Stimulated activated effector memory CD8-positive, alpha-beta T cell treated with anti-CD3 and anti-CD28 coated beads, Interleukin-12 subunit alpha, Interleukin-12 subunit beta, amount 100 ng/mL, for 72 hours (primary cell): ENCODE measurements at regions not wholly inside any gene's neighbourhood (a gene's known extent, or its start where the extent isn't known, plus 50 kb on each side); places are given as distances from the start of the nearest gene placed in this dataset.

ENCODE experiments used
- ATAC-seq: fragments of 150-1000 bp; cut with Tn5 transposase; 2 replicates; pipeline ENCODE4 v1.10.0; 2021
- DNase-seq, 2 donors: peaks; one replicate each; pipeline ENCODE4 v3.0.0; 2021 to 2022; ENCODE audit warnings: low spot score in 2 of 2
- H3K27ac Mint-ChIP-seq: one replicate; pipeline ENCODE4 v1.8.0; 2022; ENCODE audit warnings: mild to moderate bottlenecking, mixed read lengths
- H3K36me3 Mint-ChIP-seq: one replicate; pipeline ENCODE4 v1.8.0; 2022; ENCODE audit warnings: mild to moderate bottlenecking, mixed read lengths
- H3K4me1 Mint-ChIP-seq: one replicate; pipeline ENCODE4 v1.8.0; 2022; ENCODE audit warnings: mixed read lengths
- H3K4me3 Mint-ChIP-seq: one replicate; pipeline ENCODE4 v1.8.0; 2022; ENCODE audit warnings: mild to moderate bottlenecking, mixed read lengths
- H3K9me3 Mint-ChIP-seq: one replicate; pipeline ENCODE4 v1.8.0; 2022; ENCODE audit warnings: mixed read lengths

GRCh38 chr1:56387071-56387740 is 192.2 kb downstream of the PLPP3 start:
- no peaks in the 10 kb centered on the region for H3K36me3 Mint-ChIP-seq
- no peak for DNase-seq
- H3K9me3 Mint-ChIP-seq = no peaks in the 10 kb centered on the region
- no peak overlapping the region for H3K27ac Mint-ChIP-seq
- no peak overlapping the region for H3K4me3 Mint-ChIP-seq
- ATAC-seq = no peak
- no peaks in the 10 kb centered on the region for H3K4me1 Mint-ChIP-seq

GRCh38 chr1:56385314-56385713 is 194.0 kb downstream of the PLPP3 start:
- H3K9me3 Mint-ChIP-seq = no peaks in the 10 kb centered on the region
- DNase-seq (no peak), ATAC-seq (no peak)

GRCh38 chr1:56382929-56383328 is 196.4 kb downstream of the PLPP3 start:
- Mint-ChIP-seq H3K36me3 (no peaks in the 10 kb centered on the region), H3K4me3 (no peak overlapping the region), H3K9me3 (no peaks in the 10 kb centered on the region), H3K27ac (no peak overlapping the region), H3K4me1 (no peaks in the 10 kb centered on the region)
- DNase-seq = no peak
- ATAC-seq = no peak

More at GRCh38 chr1:56385314-56385713, 194.0 kb downstream of the PLPP3 start:
- no peaks in the 10 kb centered on the region for H3K36me3 Mint-ChIP-seq
- no peak overlapping the region for H3K27ac Mint-ChIP-seq
- H3K4me1 Mint-ChIP-seq = no peaks in the 10 kb centered on the region
- no peak overlapping the region for H3K4me3 Mint-ChIP-seq

GRCh38 chr1:56380531-56380930 is 198.8 kb downstream of the PLPP3 start:
- Mint-ChIP-seq H3K27ac (no peak overlapping the region), H3K36me3 (no peaks in the 10 kb centered on the region), H3K4me3 (no peak overlapping the region), H3K4me1 (no peaks in the 10 kb centered on the region), H3K9me3 (no peaks in the 10 kb centered on the region)
- no peak for DNase-seq
- ATAC-seq = no peak

- no peak overlapping the region for H3K4me3 Mint-ChIP-seq
- DNase-seq (no peak), ATAC-seq (no peak)
- no peaks in the 10 kb centered on the region for H3K36me3 Mint-ChIP-seq
- no peaks in the 10 kb centered on the region for H3K4me1 Mint-ChIP-seq
- H3K27ac Mint-ChIP-seq = no peak overlapping the region
- H3K9me3 Mint-ChIP-seq = no peaks in the 10 kb centered on the region
Measured at GRCh38 chr1:56378341-56379070, 200.9 kb downstream of the PLPP3 start.

- Mint-ChIP-seq H3K9me3 (no peaks in the 10 kb centered on the region), H3K4me1 (no peaks in the 10 kb centered on the region), H3K27ac (no peak overlapping the region), H3K4me3 (no peak overlapping the region), H3K36me3 (no peaks in the 10 kb centered on the region)
- DNase-seq (no peak), ATAC-seq (no peak)
Measured at GRCh38 chr1:56377431-56377830, 201.9 kb downstream of the PLPP3 start.

GRCh38 chr1:56376188-56376984 is 203.0 kb downstream of the PLPP3 start:
- Mint-ChIP-seq H3K4me3 (no peak overlapping the region), H3K36me3 (no peaks in the 10 kb centered on the region), H3K27ac (no peak overlapping the region), H3K9me3 (no peaks in the 10 kb centered on the region), H3K4me1 (no peaks in the 10 kb centered on the region)
- ATAC-seq (no peak), DNase-seq (no peak)

GRCh38 chr1:56375326-56375804 is 204.0 kb downstream of the PLPP3 start:
- no peak overlapping the region for H3K4me3 Mint-ChIP-seq
- ATAC-seq = no peak
- no peaks in the 10 kb centered on the region for H3K9me3 Mint-ChIP-seq
- no peak overlapping the region for H3K27ac Mint-ChIP-seq
- no peaks in the 10 kb centered on the region for H3K4me1 Mint-ChIP-seq
- no peaks in the 10 kb centered on the region for H3K36me3 Mint-ChIP-seq
- no peak for DNase-seq

GRCh38 chr1:56374026-56374974 is 205.1 kb downstream of the PLPP3 start:
- Mint-ChIP-seq H3K36me3 (no peaks in the 10 kb centered on the region), H3K4me1 (no peaks in the 10 kb centered on the region), H3K9me3 (no peaks in the 10 kb centered on the region), H3K4me3 (no peak overlapping the region), H3K27ac (no peak overlapping the region)
- ATAC-seq = no peak
- no peak for DNase-seq

GRCh38 chr1:56370513-56370912 is 208.8 kb downstream of the PLPP3 start:
- no peaks in the 10 kb centered on the region for H3K36me3 Mint-ChIP-seq
- H3K9me3 Mint-ChIP-seq = no peaks in the 10 kb centered on the region
- H3K27ac Mint-ChIP-seq = no peak overlapping the region
- no peak overlapping the region for H3K4me3 Mint-ChIP-seq
- H3K4me1 Mint-ChIP-seq = no peaks in the 10 kb centered on the region
- DNase-seq (no peak), ATAC-seq (no peak)

GRCh38 chr1:56363007-56363770 is 216.2 kb downstream of the PLPP3 start:
- Mint-ChIP-seq H3K4me3 (no peak overlapping the region), H3K4me1 (no peaks in the 10 kb centered on the region), H3K9me3 (no peaks in the 10 kb centered on the region), H3K36me3 (no peaks in the 10 kb centered on the region), H3K27ac (no peak overlapping the region)
- DNase-seq (no peak), ATAC-seq (no peak)

- no peak overlapping the region for H3K4me3 Mint-ChIP-seq
- no peak overlapping the region for H3K27ac Mint-ChIP-seq
- no peaks in the 10 kb centered on the region for H3K4me1 Mint-ChIP-seq
- DNase-seq = no peak
- ATAC-seq = no peak
- no peaks in the 10 kb centered on the region for H3K36me3 Mint-ChIP-seq
- H3K9me3 Mint-ChIP-seq = no peaks in the 10 kb centered on the region
Measured at GRCh38 chr1:56360021-56360420, 219.3 kb downstream of the PLPP3 start.

- no peak overlapping the region for H3K27ac Mint-ChIP-seq
- no peaks in the 10 kb centered on the region for H3K36me3 Mint-ChIP-seq
- no peak for ATAC-seq
- H3K9me3 Mint-ChIP-seq = no peaks in the 10 kb centered on the region
- H3K4me1 Mint-ChIP-seq = no peaks in the 10 kb centered on the region
- H3K4me3 Mint-ChIP-seq = no peak overlapping the region
- no peak for DNase-seq
Measured at GRCh38 chr1:56359056-56359455, 220.3 kb downstream of the PLPP3 start.
